OCI-LY1 (cell line): ENCODE measurements at regions not wholly inside any gene's neighbourhood (a gene's known extent, or its start where the extent isn't known, plus 50 kb on each side); places are given as distances from the start of the nearest gene placed in this dataset.

Experiments used
- CTCF ChIP-seq: fragments of 200-600 bp; sonication (generic), shearing (Covaris generic); IDR thresholded peaks from 2 replicates; pipeline ENCODE4 v1.5.1; 2017; ENCODE audit warnings: mild to moderate bottlenecking, antibody characterized with exemption, low read length, moderate library complexity, mixed read lengths
- EZH2 ChIP-seq: fragments of 200-600 bp; sonication (generic), shearing (Covaris generic); IDR thresholded peaks from 2 replicates; pipeline ENCODE4 v1.8.0; 2017; ENCODE audit warnings: borderline replicate concordance, mixed run types, mild to moderate bottlenecking, antibody characterized with exemption, low read length, moderate library complexity, mixed read lengths

GRCh38 chr20:23149623-23150279, 63.6 kb upstream of the CD93 start:
- no peak for TF ChIP-seq CTCF
- TF ChIP-seq EZH2: no peak
